ENCODE measurements at regions not wholly inside any gene's neighbourhood (a gene's known extent, or its start where the extent isn't known, plus 50 kb on each side); places are given as distances from the start of the nearest gene placed in this dataset.

DNA sequence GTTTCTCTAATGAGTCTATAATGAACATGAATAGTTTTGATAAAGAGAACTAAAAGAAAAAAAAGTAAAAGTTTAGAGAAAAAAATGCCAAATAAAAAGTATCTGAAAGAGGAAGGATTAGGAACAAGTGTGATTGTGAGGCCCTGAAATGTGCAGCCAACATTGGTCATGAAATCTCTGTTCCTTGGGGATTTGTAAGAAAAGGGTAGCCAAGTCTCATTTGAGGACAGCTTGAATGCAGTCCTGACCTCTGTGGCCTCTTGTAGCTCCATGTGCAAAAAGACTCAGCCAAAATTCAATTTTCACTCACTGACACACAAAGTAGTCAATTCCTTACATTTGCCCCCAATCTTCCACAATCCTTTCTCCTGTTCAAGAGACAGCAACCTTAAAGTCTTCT lies 167.9 kb downstream of the KLF12 start:
- no peak for DNase-seq (ENCODE audit: low spot score)

DNA sequence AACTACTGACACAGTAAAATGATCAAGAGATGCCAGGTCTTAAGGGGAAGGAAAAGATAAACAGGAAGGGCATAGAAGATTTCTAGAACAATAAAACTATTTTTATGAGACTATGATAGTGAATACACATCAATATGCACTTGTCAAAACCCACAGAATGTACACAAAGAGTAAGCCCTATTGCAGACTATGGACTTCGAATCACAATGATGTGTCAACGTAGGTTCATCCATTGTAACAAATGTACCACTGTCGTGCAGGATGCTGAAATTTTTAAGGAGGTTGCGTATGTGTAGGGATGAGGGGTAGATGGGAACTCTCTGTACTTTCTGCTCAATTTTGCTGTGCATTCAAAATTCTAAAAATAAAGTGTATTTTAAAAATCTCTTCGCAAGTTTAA lies 171.9 kb downstream of the KLF12 start:
- DNase-seq (ENCODE audit: low spot score), result no peak

DNA sequence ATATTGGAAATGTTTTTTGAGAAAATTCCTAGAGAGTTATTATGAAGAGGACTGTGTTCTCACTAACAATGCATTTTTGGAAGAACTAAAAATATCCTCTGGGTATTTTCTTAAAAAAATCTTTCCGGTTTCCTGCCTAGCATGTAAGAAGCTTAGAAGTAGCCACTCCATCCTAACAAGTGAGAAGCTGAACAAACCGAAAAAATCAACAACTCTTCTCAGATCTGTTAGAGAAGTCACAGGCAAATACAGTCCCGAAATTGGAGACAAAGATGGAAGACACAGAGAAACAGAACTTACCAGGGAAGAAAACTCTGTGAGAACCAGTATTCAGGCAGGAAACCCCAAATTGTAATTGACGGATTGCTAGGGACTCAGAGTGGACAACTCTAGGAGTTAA lies 173.0 kb downstream of the KLF12 start:
- no peak for DNase-seq (ENCODE audit: low spot score)

DNA sequence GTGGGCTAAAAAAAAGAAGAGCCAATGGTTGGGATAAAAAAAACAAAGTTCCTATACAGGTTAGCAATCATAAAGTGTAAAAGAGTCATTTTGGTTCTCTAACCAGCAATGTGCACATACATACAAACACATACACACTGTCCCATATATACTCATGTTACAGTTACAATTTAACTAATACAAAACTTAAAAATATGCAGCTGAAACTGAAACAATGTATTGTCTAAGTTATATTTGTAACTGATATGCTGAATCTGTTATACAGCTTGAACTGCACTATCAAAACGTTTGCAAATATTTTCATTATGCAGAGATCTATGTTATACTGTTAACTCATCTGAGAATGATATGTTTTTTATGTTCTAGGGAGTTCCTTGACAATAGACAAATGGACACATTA lies 173.7 kb downstream of the KLF12 start:
- no peak for DNase-seq (ENCODE audit: low spot score)

DNA sequence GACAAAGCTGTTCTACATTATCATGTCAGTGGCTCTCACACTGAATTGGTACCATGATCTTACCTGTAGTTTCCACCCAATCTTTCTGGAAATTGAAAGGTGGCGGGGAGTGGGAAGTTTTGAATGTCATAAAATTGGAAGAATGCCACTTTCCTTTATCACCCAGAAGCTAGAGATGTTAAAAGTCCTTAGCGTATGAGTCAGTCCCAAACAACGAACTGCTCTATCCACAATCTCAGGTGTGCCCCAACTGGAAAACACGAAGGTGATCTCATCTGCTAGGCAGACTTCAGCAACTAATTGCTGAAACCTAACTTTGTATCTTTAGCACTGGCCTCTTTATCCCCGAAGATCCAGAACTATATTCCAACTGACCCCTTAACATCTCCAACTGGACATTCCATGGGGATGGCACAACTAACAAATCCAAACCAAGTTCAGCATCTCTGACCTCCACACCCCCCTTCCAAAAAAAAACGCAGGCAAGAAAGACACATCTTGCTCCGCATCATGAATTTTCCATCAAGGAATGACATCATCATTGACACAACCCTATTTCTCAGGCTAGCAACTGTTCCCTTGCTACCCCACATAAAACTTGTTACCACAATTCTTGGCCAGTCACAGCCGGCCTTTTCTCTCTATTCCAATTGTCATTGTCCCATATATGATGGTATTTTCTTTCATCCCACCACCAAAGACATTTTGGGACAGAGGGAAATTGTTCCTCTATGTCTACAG lies 175.4 kb downstream of the KLF12 start:
- DNase-seq (ENCODE audit: low spot score), result no peak

DNA sequence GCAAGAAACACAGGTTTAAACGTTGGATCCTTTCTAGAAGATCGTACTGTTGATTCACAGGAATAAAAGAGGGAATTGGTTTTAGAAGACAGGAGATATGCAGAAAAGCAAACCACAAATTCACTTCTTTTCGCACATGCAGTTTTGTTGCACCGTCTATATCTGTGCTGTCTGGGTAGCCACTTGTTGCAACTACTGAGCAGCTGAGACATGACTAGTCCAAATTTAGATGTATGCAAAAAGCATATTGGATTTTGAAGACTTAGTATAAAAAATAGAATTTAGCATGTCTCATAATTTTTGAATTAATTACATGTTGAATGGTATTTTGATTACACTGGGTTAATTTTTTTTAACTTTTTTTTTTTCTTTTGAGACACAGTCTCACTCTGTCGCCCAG lies 176.3 kb downstream of the KLF12 start:
- DNase-seq (ENCODE audit: low spot score), result no peak

DNA sequence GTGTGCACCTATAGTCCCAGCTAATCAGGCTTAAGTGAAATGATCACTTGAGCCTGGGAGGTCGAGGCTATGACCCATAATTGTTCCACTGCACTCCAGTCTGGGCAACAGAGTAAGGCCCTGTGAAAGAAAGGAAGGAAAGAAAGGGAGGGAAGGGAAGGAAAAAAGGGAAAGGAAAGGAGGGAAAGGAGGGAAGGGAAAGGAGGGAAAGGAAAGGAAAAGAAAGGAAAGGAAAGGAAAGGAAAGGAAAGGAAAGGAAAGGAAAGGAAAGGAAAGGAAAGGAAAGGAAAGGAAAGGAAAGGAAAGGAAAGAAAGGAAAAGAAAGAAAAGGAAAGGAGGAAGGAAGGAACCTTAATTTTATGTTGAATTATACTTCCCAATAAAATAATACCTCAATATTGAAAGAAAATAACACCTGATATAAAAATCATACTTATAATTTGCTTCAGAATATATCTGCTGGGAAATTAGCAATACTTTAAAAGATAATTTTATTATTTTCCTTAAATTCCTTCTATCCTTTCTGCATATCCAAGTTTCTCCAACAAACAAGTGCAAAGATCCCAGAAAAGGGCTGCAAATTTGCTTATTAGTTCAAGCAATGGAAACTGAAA lies 177.3 kb downstream of the KLF12 start:
- no peak for DNase-seq (ENCODE audit: low spot score)

DNA sequence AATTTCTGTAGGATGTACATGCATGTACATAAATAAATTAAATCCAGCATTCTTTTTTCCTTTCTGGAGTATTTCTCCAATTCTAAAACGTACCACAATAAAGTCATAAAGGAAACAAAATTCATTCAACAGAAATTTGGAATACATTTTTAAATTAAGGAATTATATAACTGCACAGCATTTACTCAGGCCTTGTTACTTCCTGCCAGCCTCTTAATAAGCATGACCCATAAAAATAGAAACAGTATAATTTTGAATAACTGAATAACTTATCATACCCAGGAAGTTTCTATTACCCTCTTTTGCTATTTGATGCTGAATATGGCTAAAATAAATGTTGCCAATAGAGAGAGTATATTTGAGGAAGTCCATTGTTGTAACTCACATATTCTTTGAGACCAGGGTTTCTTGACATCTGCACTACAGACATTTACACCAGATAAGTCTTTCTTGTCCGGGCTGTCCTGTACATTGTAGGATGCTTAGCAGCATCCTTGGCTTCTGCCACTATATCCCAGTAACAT lies 178.2 kb downstream of the KLF12 start:
- no peak for DNase-seq (ENCODE audit: low spot score)

DNA sequence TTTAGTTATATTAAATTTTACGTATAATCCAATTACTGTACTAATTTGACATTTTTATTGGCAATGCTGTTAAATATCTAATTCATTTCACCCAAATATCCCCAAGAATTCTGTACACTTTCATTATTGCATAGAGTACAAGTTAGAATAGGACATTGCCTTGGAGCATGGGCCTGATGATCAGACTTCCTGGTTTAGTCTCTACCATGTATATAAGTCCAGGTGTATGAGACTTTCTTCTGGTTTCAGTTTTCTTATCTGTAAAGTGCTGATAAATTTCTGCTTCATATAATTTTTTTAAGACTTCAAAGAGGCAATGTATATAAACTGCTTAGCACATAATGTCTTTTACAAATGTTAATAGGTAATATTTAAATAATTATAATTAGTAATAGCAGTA lies 179.4 kb downstream of the KLF12 start:
- DNase-seq (ENCODE audit: low spot score), result no peak

DNA sequence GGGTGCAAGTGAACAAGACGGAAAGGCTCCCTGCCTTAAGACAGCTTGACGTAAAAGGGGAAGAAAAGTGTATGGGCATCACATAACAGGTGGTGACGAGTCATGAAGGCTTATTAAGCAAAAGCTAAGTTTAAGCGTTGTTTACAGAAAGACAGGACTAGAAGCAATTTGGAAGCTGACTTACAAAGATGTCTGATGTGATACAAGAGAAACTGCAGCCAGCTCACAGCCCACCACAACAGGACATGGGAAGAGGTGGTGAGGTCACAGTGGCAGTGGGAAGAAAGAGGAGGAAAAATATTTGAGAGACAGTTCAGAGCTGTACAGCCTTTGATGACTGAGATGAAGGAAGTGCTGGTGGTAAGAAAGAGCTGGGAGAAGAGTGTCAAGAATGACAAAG lies 181.6 kb downstream of the KLF12 start:
- DNase-seq (ENCODE audit: low spot score), result no peak

DNA sequence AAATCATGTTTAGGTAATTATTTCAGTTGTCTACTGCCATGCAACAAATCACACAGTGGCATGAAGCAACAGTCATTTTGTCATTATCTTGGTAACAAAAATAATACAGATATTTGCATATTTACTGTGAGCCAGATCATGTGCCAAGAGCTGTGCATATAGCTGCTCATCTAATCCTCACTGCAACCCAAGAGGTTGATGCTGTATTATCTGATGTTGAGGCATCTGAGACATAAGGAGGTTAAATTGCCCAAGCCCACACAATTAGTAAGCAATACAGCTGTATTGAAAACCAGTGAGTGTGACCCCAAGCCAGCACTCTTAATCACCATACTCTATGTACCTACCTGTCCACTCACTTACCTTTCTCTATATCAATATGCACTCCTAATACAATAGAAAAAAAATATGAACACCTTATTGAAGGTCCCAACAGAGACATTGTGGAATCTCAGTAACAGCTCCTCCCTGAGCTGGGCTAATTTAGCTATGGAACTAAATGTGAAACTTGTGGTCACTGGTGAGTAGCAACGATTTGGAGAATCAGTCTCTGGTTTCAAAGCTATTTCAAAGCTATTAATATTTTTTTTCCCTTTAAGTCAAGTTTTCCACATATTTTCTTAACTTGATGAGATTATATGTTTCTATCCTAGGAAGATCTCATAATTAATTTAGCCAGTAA lies 185.2 kb downstream of the KLF12 start:
- no peak for DNase-seq (ENCODE audit: low spot score)

DNA sequence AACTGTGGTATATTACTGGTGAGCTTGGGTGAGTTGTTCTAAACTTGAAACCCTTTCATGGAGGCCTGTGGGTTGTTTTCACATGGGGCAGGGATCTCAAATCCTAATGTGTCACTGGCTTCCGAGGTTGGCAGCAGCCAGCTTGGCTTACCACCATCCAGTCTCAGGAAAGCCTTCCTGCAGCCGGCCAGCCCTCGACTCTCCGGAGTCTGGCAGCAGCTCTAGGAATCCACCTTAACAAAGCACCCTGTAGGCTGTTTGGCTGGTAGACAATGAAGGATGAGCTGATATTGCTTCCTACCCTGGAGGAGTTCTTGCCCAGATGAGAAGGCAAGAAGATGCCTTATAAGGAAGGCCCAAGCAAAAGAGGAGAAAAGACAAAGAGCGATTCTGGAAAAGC lies 188.3 kb downstream of the KLF12 start:
- no peak for DNase-seq (ENCODE audit: low spot score)

DNA sequence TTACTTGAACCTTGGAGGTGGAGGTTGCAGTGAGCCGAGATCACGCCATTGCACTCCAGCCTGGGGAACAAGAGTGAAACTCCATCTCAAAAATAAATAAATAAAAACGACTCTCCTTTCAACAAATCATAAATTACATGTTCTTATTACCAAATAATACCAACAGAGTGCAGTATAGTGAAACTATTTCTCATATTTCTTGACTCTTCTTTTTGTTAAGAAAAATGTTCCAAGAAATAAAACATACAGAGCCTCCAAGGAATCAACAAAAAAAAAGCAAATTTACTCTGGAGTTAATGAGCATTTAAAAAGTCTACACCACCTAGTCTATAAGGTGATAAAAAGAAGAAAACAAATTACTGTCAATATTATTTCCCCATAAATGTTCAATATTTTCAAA lies 188.8 kb downstream of the KLF12 start:
- DNase-seq (ENCODE audit: low spot score), result no peak

DNA sequence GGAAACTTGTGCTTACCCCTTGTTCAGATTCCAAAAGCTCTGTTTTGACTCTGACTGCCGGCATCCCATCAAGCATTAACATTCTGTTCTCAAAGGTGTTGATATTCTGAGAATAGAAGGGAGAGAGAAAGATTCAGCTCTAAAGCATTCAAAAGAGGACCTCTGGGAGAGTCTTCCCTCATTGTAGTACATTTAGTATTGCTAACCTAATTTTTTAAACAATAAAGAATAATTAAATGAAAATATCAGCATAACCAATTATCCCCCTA lies 190.3 kb downstream of the KLF12 start:
- DNase-seq (ENCODE audit: low spot score), result no peak

DNA sequence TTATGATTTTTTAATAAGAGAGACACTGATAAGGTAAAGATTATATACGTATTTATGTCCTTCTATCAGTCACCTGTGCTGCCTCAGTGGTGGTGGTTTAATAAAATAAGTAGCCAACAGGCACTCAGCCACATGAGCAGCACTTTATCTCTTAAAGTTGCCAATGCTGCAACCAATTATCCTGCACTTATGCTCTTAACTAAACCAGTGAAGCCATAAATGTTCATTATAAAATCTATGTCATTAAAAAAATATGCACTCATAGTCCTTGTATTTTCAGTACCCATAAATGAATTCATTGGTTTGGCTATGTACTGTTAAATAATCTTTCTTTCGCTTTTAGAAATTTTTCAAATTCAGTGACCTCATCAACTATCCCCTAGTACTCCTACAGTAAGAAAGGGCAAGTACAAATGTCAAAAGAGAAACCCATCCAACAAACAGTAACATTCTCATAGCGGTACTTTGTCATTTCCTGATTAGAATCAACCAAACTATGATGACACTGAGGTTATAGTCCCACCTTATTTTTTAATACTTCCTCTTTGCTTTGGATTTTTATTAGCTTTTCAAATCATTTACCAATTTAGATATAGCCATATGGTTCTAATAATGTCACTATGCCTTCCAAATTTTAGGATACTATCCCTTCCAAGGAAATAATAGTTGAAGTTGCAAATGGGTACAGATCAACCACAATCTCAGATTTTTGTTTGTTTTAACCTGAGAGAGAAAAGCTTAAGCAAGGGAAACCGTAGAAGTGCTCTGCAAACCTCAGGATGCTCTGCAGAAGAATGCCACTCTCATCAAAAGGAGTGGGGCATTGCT lies 190.9 kb downstream of the KLF12 start:
- DNase-seq (ENCODE audit: low spot score), result no peak

DNA sequence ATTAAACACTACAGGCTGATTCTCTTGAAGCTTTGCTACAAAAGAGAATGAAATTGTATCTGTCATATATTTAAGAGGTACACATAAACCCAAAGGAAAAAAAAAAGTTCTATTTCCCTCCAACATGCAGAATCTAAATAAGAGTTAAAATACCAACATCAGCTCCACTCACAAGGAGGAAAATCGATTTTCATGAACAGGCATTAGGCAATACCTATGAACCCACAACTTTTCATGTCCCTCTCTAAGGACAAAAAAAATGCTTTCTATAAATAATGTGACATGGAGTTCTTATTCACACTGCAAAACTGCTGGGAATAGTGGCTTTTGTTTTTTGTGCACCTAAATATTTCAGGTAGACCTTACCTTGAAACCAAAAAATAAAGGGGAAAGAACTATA lies 192.5 kb downstream of the KLF12 start:
- no peak for DNase-seq (ENCODE audit: low spot score)

DNA sequence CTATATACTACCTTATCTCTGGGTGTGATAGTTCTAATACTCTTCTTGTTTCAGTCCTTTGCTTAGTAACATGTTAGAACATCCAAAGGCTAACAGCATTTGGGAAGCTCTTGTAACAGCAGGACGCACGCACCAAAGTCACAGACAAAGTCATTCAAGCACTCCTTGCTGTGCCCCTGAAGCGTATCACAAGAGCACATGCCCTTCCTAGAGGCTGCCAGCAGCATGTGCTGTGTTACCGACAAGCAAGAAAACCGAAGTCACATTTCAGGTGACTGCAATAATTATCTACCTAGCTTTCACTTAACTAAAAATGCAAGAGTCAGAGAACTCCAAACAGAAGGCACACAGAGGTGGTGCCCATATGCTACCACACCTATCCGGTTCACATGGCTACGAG lies 194.1 kb downstream of the KLF12 start:
- no peak for DNase-seq (ENCODE audit: low spot score)

DNA sequence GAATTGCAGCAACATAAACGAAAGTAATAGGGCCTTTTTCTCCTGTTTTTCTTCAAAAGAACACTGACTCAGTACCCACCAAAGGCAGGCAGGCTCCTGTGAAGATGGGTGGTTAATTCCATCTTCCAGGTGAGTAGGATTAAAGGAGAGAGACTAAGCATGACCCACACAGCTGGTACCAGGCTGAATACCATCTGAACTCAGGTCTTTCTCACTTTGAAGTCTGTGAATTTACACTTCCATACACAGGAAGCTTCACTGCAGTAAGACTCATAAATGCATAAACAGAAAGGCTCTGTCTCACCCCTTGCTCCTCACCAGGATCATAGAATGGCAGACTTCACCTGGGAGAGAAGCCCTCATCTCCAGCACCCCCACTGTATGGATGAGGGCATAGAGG lies 194.6 kb downstream of the KLF12 start:
- no peak for DNase-seq (ENCODE audit: low spot score)

DNA sequence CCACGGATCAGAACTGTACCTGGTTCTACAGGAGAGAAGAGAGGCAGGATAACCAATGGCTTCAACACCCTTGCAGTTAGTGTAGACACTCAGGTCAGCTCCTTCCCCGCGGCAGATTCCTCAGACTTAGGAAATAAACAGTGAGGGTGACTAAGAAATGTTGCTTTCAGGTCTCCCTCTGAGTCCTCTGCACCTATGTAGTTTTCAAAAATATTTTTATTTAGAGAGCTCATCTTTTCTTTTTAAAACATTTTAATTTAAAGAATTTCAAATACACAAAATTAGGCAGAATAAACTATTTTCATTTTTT lies 195.2 kb downstream of the KLF12 start:
- DNase-seq (ENCODE audit: low spot score), result no peak

DNA sequence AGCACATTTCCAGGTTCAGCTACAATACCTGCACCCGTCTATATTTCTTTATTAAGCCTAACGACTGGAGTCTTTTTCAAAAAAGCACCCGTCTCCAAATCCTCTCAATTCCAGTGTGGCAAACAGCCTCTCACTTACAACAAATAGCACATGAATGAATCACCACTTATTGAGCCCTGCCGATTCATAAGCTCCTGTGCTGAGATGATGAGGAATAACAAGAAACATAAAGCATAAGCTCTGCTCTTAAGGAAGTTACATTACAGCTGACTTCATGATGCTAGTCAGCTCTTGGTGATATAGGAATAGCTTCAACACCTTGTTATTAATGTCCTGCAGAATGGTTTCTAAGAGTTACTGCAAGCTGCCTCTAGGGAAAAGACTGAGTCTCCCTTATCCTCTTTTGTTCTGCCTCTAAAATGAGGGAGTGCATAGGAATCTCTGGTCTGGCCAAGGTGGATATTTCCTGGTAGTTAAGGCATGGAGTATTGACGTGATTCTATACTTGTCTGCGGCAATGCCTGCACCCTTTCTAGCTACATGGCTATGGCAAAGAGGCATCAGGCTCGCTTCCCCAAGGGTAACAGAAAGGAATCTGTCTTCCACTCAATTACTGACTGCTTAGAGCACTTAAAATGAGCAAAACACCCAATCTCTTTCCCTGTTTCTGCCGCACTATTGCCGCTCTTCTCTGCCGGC lies 195.7 kb downstream of the KLF12 start:
- peak; percentile 17 for DNase-seq (ENCODE audit: low spot score)

DNA sequence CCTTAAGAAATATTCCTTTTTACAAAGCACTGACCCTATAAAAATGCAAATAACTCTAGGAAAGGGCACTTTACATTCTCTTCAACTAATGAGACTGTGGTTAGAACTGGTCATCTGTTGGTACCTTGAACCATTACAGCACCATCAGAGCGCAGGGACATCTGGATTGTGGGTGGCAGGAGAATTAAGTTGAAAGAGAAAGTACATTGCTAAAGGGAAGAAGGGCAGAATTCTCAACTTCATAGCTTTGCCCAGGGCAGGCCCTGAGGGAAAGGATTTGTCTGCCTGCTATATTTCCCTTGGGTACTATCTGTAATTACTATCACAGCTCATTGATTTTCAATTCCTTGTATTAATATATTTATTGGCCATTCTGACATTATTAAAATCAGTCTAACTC lies 196.8 kb downstream of the KLF12 start:
- DNase-seq (ENCODE audit: low spot score), result no peak

DNA sequence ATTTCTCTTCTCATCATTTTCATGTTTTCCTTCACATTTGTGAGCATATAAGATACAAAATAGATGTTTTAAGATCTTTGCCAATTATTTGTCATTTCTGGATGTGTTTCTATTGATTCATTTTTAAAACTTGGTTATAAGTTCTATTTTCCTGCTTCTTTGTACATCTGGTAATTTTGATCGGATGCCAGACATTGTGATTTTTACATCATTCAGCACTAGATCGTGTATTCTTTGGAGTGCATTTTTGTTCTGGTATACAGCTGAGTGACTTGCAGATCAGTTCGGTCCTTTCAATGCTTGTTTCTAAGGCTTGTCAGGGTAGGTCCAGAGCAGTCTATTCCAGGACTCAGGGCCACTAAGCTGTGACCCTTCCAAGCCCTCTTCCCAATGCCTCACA lies 198.2 kb downstream of the KLF12 start:
- DNase-seq (ENCODE audit: low spot score), result no peak

All from COLO829 (cell line).